Esophagus squamous epithelium (tissue), 4 donors: ENCODE measurements at regions not wholly inside any gene's neighbourhood (a gene's known extent, or its start where the extent isn't known, plus 50 kb on each side); places are given as distances from the start of the nearest gene placed in this dataset.

Experiments
- CTCF ChIP-seq, 6 experiments: fragments of 450-650 bp in 4 of 6; fragments of 200-600 bp in 2 of 6; sonication (generic) in 2 of 6; IDR thresholded peaks; one replicate each; pipeline ENCODE4 v1.5.1; 2016 to 2019; ENCODE audit warnings: antibody characterized with exemption in 6 of 6, mild to moderate bottlenecking in 4 of 6, moderate library complexity in 4 of 6
- POLR2A ChIP-seq, 4 donors: fragments of 450-650 bp; IDR thresholded peaks; one replicate each; pipeline ENCODE4 v1.6.1; 2017; ENCODE audit warnings: antibody characterized with exemption in 4 of 4, mild to moderate bottlenecking in 4 of 4, moderate library complexity in 3 of 4

DNA sequence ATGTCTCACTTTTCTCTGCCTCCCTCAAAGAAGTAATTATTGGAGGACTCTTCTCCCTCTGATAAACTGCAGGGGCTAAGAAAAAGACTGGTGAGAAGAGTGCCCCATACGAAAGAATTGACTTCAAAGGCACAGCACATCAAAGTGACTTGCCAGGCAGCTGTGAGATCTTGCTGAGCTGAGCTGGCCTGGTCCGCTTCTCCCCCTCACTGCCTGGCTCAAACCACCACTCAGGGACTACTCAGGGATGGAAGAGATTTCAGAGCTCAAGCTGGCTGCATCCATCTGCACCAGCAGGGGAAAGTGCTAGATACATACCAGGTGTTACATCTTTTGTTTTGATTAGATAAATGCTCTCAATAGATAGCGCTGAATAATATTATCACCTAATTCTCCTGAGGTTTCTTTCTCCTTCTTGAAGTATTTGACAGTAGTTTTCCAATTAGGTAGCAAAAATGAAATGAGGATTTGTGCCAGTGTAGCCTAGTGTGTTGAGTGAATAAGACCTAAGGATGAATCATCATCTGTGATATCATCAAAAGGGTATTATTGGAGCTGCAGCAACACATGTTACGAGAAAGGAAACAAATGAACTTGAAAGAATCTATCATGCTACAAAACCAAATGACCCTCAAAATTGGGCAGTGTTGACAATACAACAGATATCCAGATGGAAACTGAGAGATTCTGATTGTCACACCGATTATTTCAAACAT lies 379.8 kb downstream of the TBC1D4 start:
- TF ChIP-seq POLR2A (IDR thresholded peaks at IDR 0.05) (no peak), CTCF (IDR thresholded peaks at IDR 0.05) (no peak)
